AG10803 (cell line): ENCODE measurements at regions not wholly inside any gene's neighbourhood (a gene's known extent, or its start where the extent isn't known, plus 50 kb on each side); places are given as distances from the start of the nearest gene placed in this dataset.

ENCODE experiments used
- DNase-seq: peaks from one replicate; pipeline ENCODE4 v3.0.0; 2010; ENCODE audit warnings: low read depth
- H3K4me3 ChIP-seq: 2 replicates; pipeline ENCODE4 v1.5.1; 2011; ENCODE audit warnings: mild to moderate bottlenecking, low read length, control low read depth
- CTCF ChIP-seq: conservative IDR thresholded peaks from 2 replicates; pipeline ENCODE4 v1.5.1; 2011; ENCODE audit warnings: mild to moderate bottlenecking, low read length, control low read depth, inconsistent platforms

DNA sequence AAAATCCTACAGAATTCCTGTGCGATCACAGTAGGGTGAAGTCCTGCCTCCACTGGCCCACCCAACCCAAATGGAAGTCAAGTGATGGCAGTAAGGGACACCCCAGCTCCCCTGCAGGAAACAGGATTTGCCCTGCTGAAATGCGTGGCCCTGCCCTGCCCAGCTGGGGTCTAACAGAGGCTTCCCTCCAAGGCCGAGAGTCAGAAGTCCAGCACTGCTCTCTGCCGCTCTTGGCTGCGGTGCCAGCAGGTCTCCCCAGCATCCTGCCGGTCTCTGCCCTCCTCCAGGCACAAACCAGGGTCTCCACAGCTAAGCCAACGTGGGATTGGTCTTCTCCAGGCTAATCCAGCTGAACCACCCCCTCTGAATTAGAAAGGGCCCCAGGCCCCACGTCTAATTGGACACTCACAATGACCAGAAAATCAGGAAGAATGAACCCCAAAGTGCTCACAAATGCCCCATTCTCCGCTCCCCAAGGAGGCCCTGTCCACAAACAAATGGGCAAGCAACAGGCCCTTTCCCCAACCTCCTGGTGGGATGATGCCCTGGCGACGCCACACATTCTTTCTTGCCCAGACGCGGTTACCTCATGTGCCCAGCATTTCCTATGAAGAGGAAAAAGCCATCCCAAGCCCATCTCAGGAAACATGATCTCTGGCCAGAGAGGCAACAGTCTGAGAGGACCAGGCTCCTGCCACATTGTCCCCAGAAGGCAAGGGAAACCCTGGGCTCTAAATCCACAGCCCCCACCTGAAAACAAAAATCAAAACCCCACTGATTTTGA, 117.2 kb downstream of the BANF2 start:
- TF ChIP-seq CTCF, result no peak

DNA sequence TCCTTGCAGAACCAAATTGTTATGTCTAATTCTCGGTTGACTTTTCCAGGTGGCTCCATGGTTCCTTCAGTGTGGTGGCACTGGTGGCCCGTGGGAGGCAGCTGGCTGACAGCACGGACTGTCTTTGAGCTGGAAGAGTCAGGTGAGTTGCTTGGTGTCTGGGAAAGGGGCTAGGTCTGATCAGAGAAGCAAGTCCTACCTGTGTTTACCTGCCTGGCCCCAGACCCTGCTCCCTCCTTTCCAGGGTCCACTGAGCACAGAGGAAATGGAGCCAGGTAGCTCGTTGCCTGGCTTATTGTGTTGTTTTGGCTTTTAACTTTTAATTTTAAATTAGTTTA, 111.8 kb downstream of the BANF2 start:
- no peak for DNase-seq
- no peak for TF ChIP-seq CTCF
- no peak overlapping the region for H3K4me3 ChIP-seq

More for the DNA sequence above, 117.2 kb downstream of the BANF2 start:
- no peak overlapping the region for H3K4me3 ChIP-seq
- peak; percentile 49 for DNase-seq

- no peak for TF ChIP-seq CTCF
- H3K4me3 ChIP-seq, result no peak overlapping the region
- DNase-seq, result no peak
Measured at GRCh38 chr20:17810847-17811627, 111.3 kb downstream of the BANF2 start.

DNA sequence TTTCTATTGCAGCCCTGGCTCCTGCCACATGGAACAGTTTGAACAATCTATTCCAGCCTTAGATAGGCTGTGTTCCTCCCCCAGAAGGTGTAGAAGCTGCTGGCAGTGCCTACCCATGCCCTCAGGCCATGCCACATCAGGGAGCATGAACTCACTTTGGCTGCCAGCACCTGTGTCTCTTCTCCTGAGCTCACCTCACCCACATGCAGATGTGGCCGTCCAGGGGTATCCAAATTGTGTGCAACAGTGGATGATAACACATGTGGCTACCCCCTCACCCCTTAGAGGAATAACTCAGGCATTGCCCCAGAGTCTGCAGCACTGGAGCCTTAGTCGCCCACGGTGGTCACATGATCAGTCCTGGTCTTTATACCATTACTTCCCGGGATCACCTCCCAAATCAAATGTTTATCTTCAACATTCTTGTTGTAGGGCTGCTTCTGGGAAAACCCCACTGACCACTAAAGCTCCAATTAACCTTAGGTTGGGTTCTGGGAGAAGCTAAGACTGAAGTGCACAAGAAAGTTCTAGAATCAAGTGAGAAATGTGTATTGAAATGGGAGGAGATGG, 110.4 kb downstream of the BANF2 start:
- H3K4me3 ChIP-seq, result no peak overlapping the region
- TF ChIP-seq CTCF, result no peak
- DNase-seq, result peak; percentile 69

- no peak for TF ChIP-seq CTCF
Measured at GRCh38 chr20:17809362-17810061, 109.7 kb downstream of the BANF2 start.

DNA sequence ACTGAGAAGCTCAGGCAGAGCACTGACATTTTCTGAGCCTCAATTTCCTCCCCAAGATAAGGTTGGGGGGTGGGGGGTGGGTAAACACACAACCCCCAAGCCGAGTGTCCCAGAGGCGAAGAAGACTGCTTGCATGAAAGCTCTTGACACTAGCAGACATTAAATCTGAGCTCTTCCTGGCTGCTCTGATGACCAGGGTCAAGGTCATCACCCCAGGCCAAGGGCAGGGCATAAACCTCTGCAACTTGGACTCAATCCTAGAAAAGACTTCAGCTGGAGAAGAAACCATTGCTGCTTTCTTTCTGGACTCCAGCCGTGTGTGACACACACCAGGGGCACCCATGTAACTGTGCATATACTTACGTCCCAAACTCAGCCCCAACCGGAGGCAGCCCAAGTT, 109.0 kb downstream of the BANF2 start:
- H3K4me3 ChIP-seq, result no peak overlapping the region
- no peak for TF ChIP-seq CTCF
- no peak for DNase-seq

More at GRCh38 chr20:17809362-17810061, 109.7 kb downstream of the BANF2 start:
- no peak overlapping the region for H3K4me3 ChIP-seq
- peak; percentile 35 for DNase-seq
